IMR-90 (cell line): ENCODE measurements at regions not wholly inside any gene's neighbourhood (a gene's known extent, or its start where the extent isn't known, plus 50 kb on each side); places are given as distances from the start of the nearest gene placed in this dataset.

ENCODE experiments used
- ATAC-seq: fragments of 200-7000 bp; cut with Tn5 transposase; 2 replicates; pipeline ENCODE4 v1.9.1; 2020; ENCODE audit warnings: low read depth, mild to moderate bottlenecking, moderate library complexity
- BruUV-seq: library from RNA; stranded (reverse); fragments of 400-500 nt; replicated peaks from 2 replicates; lab custom pipeline; 2021; lab: Mats Ljungman, UMichigan
- CTCF ChIA-PET: fragments of 300-600 bp; formaldehyde crosslinking; extraction: SDS; loops from one replicate; lab custom pipeline; 2021; ENCODE audit warnings: antibody characterized with exemption; lab: Yijun Ruan, JAX
- POLR2A ChIA-PET: fragments of 300-600 bp; sonication (Branson Sonifier 250); formaldehyde crosslinking; loops from one replicate; lab custom pipeline; 2022; ENCODE audit warnings: antibody characterized with exemption; ENCODE audit not compliant: unreplicated experiment; lab: Charles Lee
- DNase-seq: peaks from one replicate; pipeline ENCODE4 v3.0.0; 2013
- H2AFZ ChIP-seq: replicated peaks from 2 replicates; pipeline ENCODE3; 2013; ENCODE audit warnings: low read length, mild to moderate bottlenecking; ENCODE audit not compliant: poor library complexity
- H2AK5ac ChIP-seq: 2 replicates; pipeline ENCODE4 v1.6.1; 2013; ENCODE audit warnings: low read depth, low read length, inconsistent platforms
- H2AK9ac ChIP-seq: replicated peaks from 2 replicates; pipeline ENCODE3; 2013; ENCODE audit warnings: mild to moderate bottlenecking, low read depth, low read length, moderate library complexity; ENCODE audit not compliant: poor library complexity
- H2BK120ac ChIP-seq: 2 replicates; pipeline ENCODE4 v1.6.1; 2013; ENCODE audit warnings: low read depth, low read length, inconsistent platforms
- H2BK15ac ChIP-seq: 3 replicates; pipeline ENCODE4 v1.6.1; 2013; ENCODE audit warnings: low read depth, low read length, inconsistent platforms
- H2BK20ac ChIP-seq: 2 replicates; pipeline ENCODE4 v1.6.1; 2013; ENCODE audit warnings: low read depth, mild to moderate bottlenecking, inconsistent platforms, low read length, moderate library complexity
- H2BK5ac ChIP-seq: 2 replicates; pipeline ENCODE4 v1.6.1; 2013; ENCODE audit warnings: mild to moderate bottlenecking, low read depth, low read length, inconsistent platforms; ENCODE audit not compliant: poor library complexity, severe bottlenecking
- H3K14ac ChIP-seq: replicated peaks from 2 replicates; pipeline ENCODE4 v1.6.1; 2013; ENCODE audit warnings: low read depth, low read length, inconsistent platforms
- H3K18ac ChIP-seq: 2 replicates; pipeline ENCODE4 v1.6.1; 2013; ENCODE audit warnings: low read depth, low read length, control low read depth
- H3K23ac ChIP-seq: 2 replicates; pipeline ENCODE4 v1.6.1; 2013; ENCODE audit warnings: low read depth, low read length, inconsistent platforms
- H3K27ac ChIP-seq: 2 replicates; pipeline ENCODE4 v1.5.1; 2013; ENCODE audit warnings: mild to moderate bottlenecking, control low read depth, low read length; ENCODE audit not compliant: insufficient read depth
- H3K27me3 ChIP-seq: 2 replicates; pipeline ENCODE4 v1.6.1; 2013; ENCODE audit warnings: low read length; ENCODE audit not compliant: control insufficient read depth, insufficient read depth
- H3K36me3 ChIP-seq: 2 replicates; pipeline ENCODE4 v1.6.1; 2013; ENCODE audit warnings: low read length, mixed read lengths; ENCODE audit not compliant: control insufficient read depth, insufficient read depth
- H3K4ac ChIP-seq: 2 replicates; pipeline ENCODE4 v1.6.1; 2013; ENCODE audit warnings: low read depth, low read length, inconsistent platforms
- H3K4me1 ChIP-seq: 2 replicates; pipeline ENCODE4 v1.6.1; 2013; ENCODE audit warnings: low read length, mixed read lengths; ENCODE audit not compliant: control insufficient read depth, insufficient read depth
- H3K4me2 ChIP-seq: 2 replicates; pipeline ENCODE4 v1.6.1; 2013; ENCODE audit warnings: low read depth, mild to moderate bottlenecking, control low read depth, low read length, moderate library complexity
- H3K4me3 ChIP-seq: 2 replicates; pipeline ENCODE4 v1.5.1; 2013; ENCODE audit warnings: low read depth, mild to moderate bottlenecking, control low read depth, low read length, moderate library complexity; ENCODE audit not compliant: insufficient read depth
- H3K56ac ChIP-seq: 2 replicates; pipeline ENCODE4 v1.6.1; 2013; ENCODE audit warnings: low read length, inconsistent platforms; ENCODE audit not compliant: insufficient read depth; ENCODE audit errors: extremely low read depth
- H3K79me1 ChIP-seq, 2 experiments: 2 replicates each; pipeline ENCODE4 v1.6.1; 2013; ENCODE audit warnings: low read length in 2 of 2, inconsistent platforms in 1 of 2, low read depth in 1 of 2
- H3K9ac ChIP-seq: 2 replicates; pipeline ENCODE4 v1.6.1; 2013; ENCODE audit warnings: low read depth, low read length, control low read depth
- H3K9me1 ChIP-seq: 2 replicates; pipeline ENCODE4 v1.6.1; 2013; ENCODE audit warnings: low read length, inconsistent platforms; ENCODE audit not compliant: insufficient read depth
- H3K9me3 ChIP-seq: 2 replicates; pipeline ENCODE4 v1.6.1; 2013; ENCODE audit warnings: low read length; ENCODE audit not compliant: control insufficient read depth, insufficient read depth
- H4K20me1 ChIP-seq: 2 replicates; pipeline ENCODE4 v1.6.1; 2013; ENCODE audit warnings: low read length, inconsistent platforms; ENCODE audit not compliant: insufficient read depth
- H4K5ac ChIP-seq: 2 replicates; pipeline ENCODE4 v1.6.1; 2013; ENCODE audit warnings: mild to moderate bottlenecking, low read depth, low read length, control low read depth
- H4K8ac ChIP-seq, 2 experiments: 2 replicates each; pipeline ENCODE4 v1.6.1; 2013; ENCODE audit warnings: low read depth in 2 of 2, low read length in 2 of 2, control low read depth in 1 of 2, inconsistent platforms in 1 of 2
- H4K91ac ChIP-seq: 2 replicates; pipeline ENCODE4 v1.6.1; 2013; ENCODE audit warnings: low read depth, low read length, inconsistent platforms; ENCODE audit not compliant: insufficient read depth
- BHLHE40 ChIP-seq: fragments of 150-350 bp; IDR thresholded peaks from 2 replicates; pipeline ENCODE4 v1.6.1; 2016; ENCODE audit warnings: mild to moderate bottlenecking, low read depth, low read length
- CEBPB ChIP-seq: IDR thresholded peaks from 2 replicates; pipeline ENCODE4 v1.6.1; 2012; ENCODE audit warnings: low read depth, low read length, improper control_type of control experiment
- CHD1 ChIP-seq: IDR thresholded peaks from 2 replicates; pipeline ENCODE4 v1.6.1; 2012; ENCODE audit warnings: low read depth, low read length, improper control_type of control experiment
- ELK1 ChIP-seq: fragments of 150-350 bp; IDR thresholded peaks from 2 replicates; pipeline ENCODE4 v1.6.1; 2016; ENCODE audit warnings: low read depth, mild to moderate bottlenecking, low read length, moderate library complexity, borderline replicate concordance
- FOS ChIP-seq: fragments of 150-350 bp; IDR thresholded peaks from 2 replicates; pipeline ENCODE4 v1.6.1; 2016; ENCODE audit warnings: low read depth, low read length
- MAFK ChIP-seq: IDR thresholded peaks from 2 replicates; pipeline ENCODE4 v1.6.1; 2012; ENCODE audit warnings: low read depth, low read length, improper control_type of control experiment
- MAZ ChIP-seq: IDR thresholded peaks from 2 replicates; pipeline ENCODE4 v1.6.1; 2012; ENCODE audit warnings: low read depth, mild to moderate bottlenecking, low read length, improper control_type of control experiment, moderate library complexity, borderline replicate concordance
- MXI1 ChIP-seq: IDR thresholded peaks from 2 replicates; pipeline ENCODE4 v1.6.1; 2012; ENCODE audit warnings: low read depth, mild to moderate bottlenecking, low read length, moderate library complexity, borderline replicate concordance
- NFE2L2 ChIP-seq: fragments of 150-350 bp; IDR thresholded peaks from 2 replicates; pipeline ENCODE4 v1.6.1; 2016; ENCODE audit warnings: low read depth, mild to moderate bottlenecking, low read length
- RAD21 ChIP-seq: IDR thresholded peaks from 2 replicates; pipeline ENCODE4 v1.6.1; 2012; ENCODE audit warnings: low read length, improper control_type of control experiment
- RCOR1 ChIP-seq: IDR thresholded peaks from 2 replicates; pipeline ENCODE4 v1.6.1; 2012; ENCODE audit warnings: mild to moderate bottlenecking, low read length, improper control_type of control experiment; ENCODE audit not compliant: insufficient replicate concordance
- RFX5 ChIP-seq: IDR thresholded peaks from 2 replicates; pipeline ENCODE4 v1.8.0; 2012; ENCODE audit warnings: low read depth, mild to moderate bottlenecking, low read length, moderate library complexity
- WGBS, 2 experiments: methylation state at CpG; one replicate each; pipeline versions ENCODE4 v1.1.5 to v1.1.7; 2013; ENCODE audit warnings: missing lambda C conversion rate in 2 of 2; ENCODE audit not compliant: insufficient read length in 1 of 2; ENCODE audit errors: extremely low coverage in 2 of 2; 5-methylcytosine and 5-hydroxymethylcytosine counted together
- dilution Hi-C: fragments of 300-500 bp; cut with HindIII; formaldehyde crosslinking; loops from one replicate; pipeline ENCODE4 v1.14.3; 2018; ENCODE audit warnings: low sequenced_read_pairs; ENCODE audit not compliant: unreplicated experiment
- in situ Hi-C: fragments of 300-500 bp; cut with MboI; formaldehyde crosslinking; loops from 3 replicates; pipeline ENCODE4 v1.14.3; 2019; ENCODE audit warnings: low sequenced_read_pairs, inconsistent platforms, mixed read lengths
- intact Hi-C: fragments of 100-400 bp; cut with micrococcal nuclease; formaldehyde crosslinking; loops from 2 replicates; pipeline ENCODE4 v1.10.0; 2022
- TF ChIP-seq, protein P1 (sequence below): conservative IDR thresholded peaks from 2 replicates; pipeline ENCODE4 v1.5.1; 2012; ENCODE audit warnings: mild to moderate bottlenecking, low read depth, low read length, improper control_type of control experiment
- TF ChIP-seq, protein P2 (sequence below): fragments of 150-350 bp; IDR thresholded peaks from 2 replicates; pipeline ENCODE4 v1.6.1; 2017; ENCODE audit warnings: mild to moderate bottlenecking, antibody characterized with exemption, low read length, low read depth

DNA sequence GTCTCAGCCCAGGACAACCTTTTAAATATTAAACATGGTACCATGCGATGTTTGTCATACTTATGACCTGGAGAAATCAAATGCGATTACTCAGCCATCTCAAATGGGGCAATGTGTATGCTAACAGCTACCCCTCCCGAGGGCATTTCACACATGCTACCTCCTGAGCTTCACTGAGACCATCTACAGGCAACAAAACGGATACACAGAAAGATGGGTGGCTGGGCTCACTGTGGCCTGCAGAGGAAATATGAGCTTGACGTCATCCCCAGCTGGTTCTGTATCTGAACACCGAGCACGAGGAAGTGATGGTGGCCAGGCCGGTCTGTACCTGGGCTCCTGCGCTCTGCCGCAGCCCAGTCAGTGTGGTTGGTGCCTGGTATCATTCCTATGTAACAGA is 374.3 kb downstream of the RPS24 start:
- H3K14ac ChIP-seq, result no peak overlapping the region
- no peak overlapping the region for H3K4me2 ChIP-seq
- H4K91ac ChIP-seq, result no peak overlapping the region
- no peak overlapping the region for H3K23ac ChIP-seq
- intact Hi-C loops, result no loop called here
- ChIA-PET POLR2A (interaction anchor here (0.6 kb wide), 1 partner anchor 80 kb away, joined by 6 read pairs; no protein-coding TSS in a partner anchor), CTCF (no interaction called here)
- in situ Hi-C loops, result no loop called here
- no peaks in the 10 kb centered on the region for H3K79me1 ChIP-seq
- no peak overlapping the region for H3K18ac ChIP-seq
- H3K27ac ChIP-seq, result no peak overlapping the region
- no peak overlapping the region for H3K9ac ChIP-seq
- no peak overlapping the region for H3K4me3 ChIP-seq
- WGBS, 2 experiments, result 81% methylated on average over 8 of the region's 10 CpGs; no CpG with 5 or more reads in 1 of the 2 experiments
- BruUV-seq, result no TSS peak
- no peak overlapping the region for H2AK9ac ChIP-seq
- no peak overlapping the region for H2BK15ac ChIP-seq
- no peak overlapping the region for H2BK120ac ChIP-seq
- H2BK20ac ChIP-seq, result no peak overlapping the region
- H3K4me1 ChIP-seq, result peaks cover 7% of the 10 kb centered on the region; the same call in 1 of the 2 replicates
- H4K8ac ChIP-seq, result no peak overlapping the region
- no peak overlapping the region for H2AFZ ChIP-seq
- H4K5ac ChIP-seq, result no peak overlapping the region
- H3K9me1 ChIP-seq, result no peaks in the 10 kb centered on the region
- TF ChIP-seq BHLHE40 (no peak), RAD21 (no peak), CHD1 (no peak), NFE2L2 (no peak), MAZ (no peak), RCOR1 (no peak), MXI1 (no peak), FOS (no peak), RFX5 (no peak), CEBPB (no peak), ELK1 (no peak), MAFK (no peak)
- TF ChIP-seq, protein P1, sequence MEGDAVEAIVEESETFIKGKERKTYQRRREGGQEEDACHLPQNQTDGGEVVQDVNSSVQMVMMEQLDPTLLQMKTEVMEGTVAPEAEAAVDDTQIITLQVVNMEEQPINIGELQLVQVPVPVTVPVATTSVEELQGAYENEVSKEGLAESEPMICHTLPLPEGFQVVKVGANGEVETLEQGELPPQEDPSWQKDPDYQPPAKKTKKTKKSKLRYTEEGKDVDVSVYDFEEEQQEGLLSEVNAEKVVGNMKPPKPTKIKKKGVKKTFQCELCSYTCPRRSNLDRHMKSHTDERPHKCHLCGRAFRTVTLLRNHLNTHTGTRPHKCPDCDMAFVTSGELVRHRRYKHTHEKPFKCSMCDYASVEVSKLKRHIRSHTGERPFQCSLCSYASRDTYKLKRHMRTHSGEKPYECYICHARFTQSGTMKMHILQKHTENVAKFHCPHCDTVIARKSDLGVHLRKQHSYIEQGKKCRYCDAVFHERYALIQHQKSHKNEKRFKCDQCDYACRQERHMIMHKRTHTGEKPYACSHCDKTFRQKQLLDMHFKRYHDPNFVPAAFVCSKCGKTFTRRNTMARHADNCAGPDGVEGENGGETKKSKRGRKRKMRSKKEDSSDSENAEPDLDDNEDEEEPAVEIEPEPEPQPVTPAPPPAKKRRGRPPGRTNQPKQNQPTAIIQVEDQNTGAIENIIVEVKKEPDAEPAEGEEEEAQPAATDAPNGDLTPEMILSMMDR, result no peak
- TF ChIP-seq, protein P2, sequence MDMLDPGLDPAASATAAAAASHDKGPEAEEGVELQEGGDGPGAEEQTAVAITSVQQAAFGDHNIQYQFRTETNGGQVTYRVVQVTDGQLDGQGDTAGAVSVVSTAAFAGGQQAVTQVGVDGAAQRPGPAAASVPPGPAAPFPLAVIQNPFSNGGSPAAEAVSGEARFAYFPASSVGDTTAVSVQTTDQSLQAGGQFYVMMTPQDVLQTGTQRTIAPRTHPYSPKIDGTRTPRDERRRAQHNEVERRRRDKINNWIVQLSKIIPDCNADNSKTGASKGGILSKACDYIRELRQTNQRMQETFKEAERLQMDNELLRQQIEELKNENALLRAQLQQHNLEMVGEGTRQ, result no peak
- H3K9me3 ChIP-seq, result no peaks in the 10 kb centered on the region
- 0 out of 2 replicates have a peak, but pooled peaks cover 4% of the 10 kb centered on the region for H4K20me1 ChIP-seq
- no peak overlapping the region for H3K56ac ChIP-seq
- H2AK5ac ChIP-seq, result no peak overlapping the region
- no peaks in the 10 kb centered on the region for H3K36me3 ChIP-seq
- dilution Hi-C loops, result no loop called here
- ATAC-seq (no peak), DNase-seq (no peak)
- no peak overlapping the region for H3K4ac ChIP-seq
- no peak overlapping the region for H2BK5ac ChIP-seq
- H3K27me3 ChIP-seq, result peaks cover 23% of the 10 kb centered on the region
